HEK293 (cell line): ENCODE measurements at regions not wholly inside any gene's neighbourhood (a gene's known extent, or its start where the extent isn't known, plus 50 kb on each side); places are given as distances from the start of the nearest gene placed in this dataset.

Experiments used
- CTCF ChIA-PET: fragments of 350-600 bp; formaldehyde crosslinking; extraction: SDS; loops from one replicate; lab custom pipeline; 2021; ENCODE audit warnings: antibody characterized with exemption; lab: Yijun Ruan, JAX
- POLR2A ChIA-PET: fragments of 300-600 bp; formaldehyde crosslinking; extraction: SDS; loops from one replicate; lab custom pipeline; 2020; ENCODE audit warnings: antibody characterized with exemption, inconsistent platforms; lab: Yijun Ruan, JAX
- H3K27ac ChIP-seq: fragments of 200-500 bp; sonication (Bioruptor generic); 2 replicates; pipeline ENCODE4 v1.5.1; 2014; ENCODE audit warnings: low read depth, low read length, control low read depth, inconsistent platforms; ENCODE audit errors: extremely low read depth
- H3K36me3 ChIP-seq, 2 experiments: fragments of 200-500 bp in 1 of 2; sonication (Bioruptor generic) in 1 of 2; 1 replicate in 1 of 2; 2 replicates in 1 of 2; pipeline ENCODE4 v1.5.1; 2014 to 2017; ENCODE audit warnings: inconsistent platforms in 2 of 2, low read length in 2 of 2; ENCODE audit not compliant: control insufficient read depth in 2 of 2, insufficient read depth in 1 of 2
- H3K4me1 ChIP-seq: fragments of 200-500 bp; sonication (Bioruptor generic); 2 replicates; pipeline ENCODE4 v1.5.1; 2014; ENCODE audit warnings: mild to moderate bottlenecking, low read length, inconsistent platforms; ENCODE audit not compliant: control insufficient read depth, insufficient read depth
- H3K4me3 ChIP-seq: 2 replicates; pipeline ENCODE4 v1.5.1; 2011; ENCODE audit warnings: low read depth, mild to moderate bottlenecking, control low read depth, low read length, moderate library complexity
- H3K9me3 ChIP-seq: fragments of 200-500 bp; sonication (Bioruptor generic); 2 replicates; pipeline ENCODE4 v1.5.1; 2014; ENCODE audit warnings: low read depth, low read length, inconsistent platforms; ENCODE audit not compliant: control insufficient read depth, insufficient read depth
- FEZF1 ChIP-seq: fragments of 450-650 bp; formaldehyde crosslinking; IDR thresholded peaks from 2 replicates; pipeline ENCODE4 v1.5.1; 2016; ENCODE audit warnings: missing biosample characterization, missing genetic modification characterization
- KLF16 ChIP-seq: fragments of 450-650 bp; formaldehyde crosslinking; IDR thresholded peaks from 2 replicates; pipeline ENCODE4 v1.5.1; 2017; ENCODE audit warnings: missing biosample characterization, missing genetic modification characterization
- OVOL3 ChIP-seq: fragments of 450-650 bp; formaldehyde crosslinking; IDR thresholded peaks from 2 replicates; pipeline ENCODE4 v1.5.1; 2016; ENCODE audit warnings: missing biosample characterization, missing genetic modification characterization
- SP2 ChIP-seq: fragments of 450-650 bp; formaldehyde crosslinking; IDR thresholded peaks from 2 replicates; pipeline ENCODE4 v1.5.1; 2016; ENCODE audit warnings: missing biosample characterization, missing genetic modification characterization
- TCF7L2 ChIP-seq: IDR thresholded peaks from 2 replicates; pipeline ENCODE4 v1.6.1; 2011; ENCODE audit warnings: low read depth, mild to moderate bottlenecking, inconsistent platforms, low read length, moderate library complexity, borderline replicate concordance
- TRIM28 ChIP-seq: IDR thresholded peaks from 2 replicates; pipeline ENCODE4 v1.6.1; 2011; ENCODE audit warnings: low read length, control low read depth, borderline replicate concordance
- ZFP41 ChIP-seq: fragments of 450-650 bp; formaldehyde crosslinking; IDR thresholded peaks from 2 replicates; pipeline ENCODE4 v1.5.1; 2016; ENCODE audit warnings: missing biosample characterization, missing genetic modification characterization, borderline replicate concordance
- ZIC2 ChIP-seq: fragments of 450-650 bp; formaldehyde crosslinking; IDR thresholded peaks from 2 replicates; pipeline ENCODE4 v1.5.1; 2016; ENCODE audit warnings: missing biosample characterization, missing genetic modification characterization
- ZNF184 ChIP-seq: fragments of 450-650 bp; IDR thresholded peaks from 2 replicates; pipeline ENCODE4 v1.5.1; 2018; ENCODE audit warnings: missing biosample characterization, mild to moderate bottlenecking, missing genetic modification characterization
- ZNF23 ChIP-seq: fragments of 450-650 bp; formaldehyde crosslinking; IDR thresholded peaks from 2 replicates; pipeline ENCODE4 v1.5.1; 2016; ENCODE audit warnings: missing biosample characterization, missing genetic modification characterization, borderline replicate concordance
- ZNF302 ChIP-seq: fragments of 450-650 bp; formaldehyde crosslinking; IDR thresholded peaks from 2 replicates; pipeline ENCODE4 v1.5.1; 2016; ENCODE audit warnings: missing biosample characterization, missing genetic modification characterization, low read depth
- ZNF366 ChIP-seq: fragments of 450-650 bp; formaldehyde crosslinking; conservative IDR thresholded peaks from 2 replicates; pipeline ENCODE4 v1.5.1; 2016; ENCODE audit warnings: missing biosample characterization, missing genetic modification characterization
- ZNF529 ChIP-seq: fragments of 450-650 bp; formaldehyde crosslinking; IDR thresholded peaks from 2 replicates; pipeline ENCODE4 v1.5.1; 2017; ENCODE audit warnings: missing genetic modification characterization, missing biosample characterization; ENCODE audit not compliant: insufficient replicate concordance
- ZNF660 ChIP-seq: fragments of 450-650 bp; IDR thresholded peaks from 2 replicates; pipeline ENCODE4 v1.5.1; 2018; ENCODE audit warnings: missing biosample characterization, mild to moderate bottlenecking, missing genetic modification characterization
- ZNF830 ChIP-seq: fragments of 450-650 bp; IDR thresholded peaks from 2 replicates; pipeline ENCODE4 v1.5.0; 2018; ENCODE audit warnings: missing biosample characterization, missing genetic modification characterization, low read depth, mild to moderate bottlenecking, moderate library complexity
- ZNF837 ChIP-seq: fragments of 450-650 bp; formaldehyde crosslinking; IDR thresholded peaks from 2 replicates; pipeline ENCODE4 v1.5.1; 2016; ENCODE audit warnings: missing biosample characterization, missing genetic modification characterization
- TF ChIP-seq, protein P1 (sequence below): fragments of 450-650 bp; formaldehyde crosslinking; IDR thresholded peaks from 2 replicates; pipeline ENCODE4 v1.5.1; 2016; ENCODE audit warnings: missing biosample characterization, missing genetic modification characterization
- TF ChIP-seq, protein P2 (sequence below): fragments of 450-650 bp; IDR thresholded peaks from 2 replicates; pipeline ENCODE4 v1.5.1; 2018; ENCODE audit warnings: missing biosample characterization, missing genetic modification characterization
- TF ChIP-seq, protein P3 (sequence below): fragments of 450-650 bp; formaldehyde crosslinking; IDR thresholded peaks from 2 replicates; pipeline ENCODE4 v1.5.1; 2016; ENCODE audit warnings: missing biosample characterization, missing genetic modification characterization
- TF ChIP-seq, protein P4 (sequence below): fragments of 450-650 bp; formaldehyde crosslinking; IDR thresholded peaks from 2 replicates; pipeline ENCODE4 v1.5.1; 2017; ENCODE audit warnings: missing biosample characterization, missing genetic modification characterization
- TF ChIP-seq, protein P5 (sequence below): fragments of 450-650 bp; formaldehyde crosslinking; IDR thresholded peaks from 2 replicates; pipeline ENCODE4 v1.5.1; 2016; ENCODE audit warnings: missing biosample characterization, missing genetic modification characterization
- TF ChIP-seq, protein P6 (sequence below): fragments of 450-650 bp; formaldehyde crosslinking; IDR thresholded peaks from 2 replicates; pipeline ENCODE4 v1.5.1; 2017; ENCODE audit warnings: missing biosample characterization, missing genetic modification characterization

DNA sequence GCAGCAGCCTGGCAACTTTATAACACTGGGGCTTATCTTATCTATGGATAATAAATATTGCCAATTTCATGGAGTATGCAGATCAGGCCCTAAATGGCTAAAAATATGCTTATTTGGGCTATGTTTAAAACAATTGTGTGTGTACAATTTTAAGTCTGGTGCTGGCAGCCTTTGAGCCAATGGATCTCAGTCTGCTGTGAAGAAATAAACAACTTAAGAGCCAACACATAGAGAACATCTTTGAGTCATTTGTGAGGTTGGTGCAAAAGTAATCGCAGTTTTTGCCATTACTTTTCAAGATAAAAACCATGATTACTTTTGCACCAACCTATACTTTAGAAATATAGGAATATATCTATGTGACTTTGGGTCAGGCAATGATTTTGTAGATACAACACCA, 129.1 kb upstream of the CARMIL1 start (continued):
- TF ChIP-seq, protein P1, sequence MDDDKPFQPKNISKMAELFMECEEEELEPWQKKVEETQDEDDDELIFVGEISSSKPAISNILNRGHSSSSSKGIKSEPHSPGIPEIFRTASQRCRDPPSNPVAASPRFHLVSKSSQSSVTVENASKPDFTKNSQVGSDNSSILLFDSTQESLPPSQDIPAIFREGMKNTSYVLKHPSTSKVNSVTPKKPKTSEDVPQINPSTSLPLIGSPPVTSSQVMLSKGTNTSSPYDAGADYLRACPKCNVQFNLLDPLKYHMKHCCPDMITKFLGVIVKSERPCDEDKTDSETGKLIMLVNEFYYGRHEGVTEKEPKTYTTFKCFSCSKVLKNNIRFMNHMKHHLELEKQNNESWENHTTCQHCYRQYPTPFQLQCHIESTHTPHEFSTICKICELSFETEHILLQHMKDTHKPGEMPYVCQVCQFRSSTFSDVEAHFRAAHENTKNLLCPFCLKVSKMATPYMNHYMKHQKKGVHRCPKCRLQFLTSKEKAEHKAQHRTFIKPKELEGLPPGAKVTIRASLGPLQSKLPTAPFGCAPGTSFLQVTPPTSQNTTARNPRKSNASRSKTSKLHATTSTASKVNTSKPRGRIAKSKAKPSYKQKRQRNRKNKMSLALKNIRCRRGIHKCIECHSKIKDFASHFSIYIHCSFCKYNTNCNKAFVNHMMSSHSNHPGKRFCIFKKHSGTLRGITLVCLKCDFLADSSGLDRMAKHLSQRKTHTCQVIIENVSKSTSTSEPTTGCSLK (tag by site-specific recombination), result no peak

DNA sequence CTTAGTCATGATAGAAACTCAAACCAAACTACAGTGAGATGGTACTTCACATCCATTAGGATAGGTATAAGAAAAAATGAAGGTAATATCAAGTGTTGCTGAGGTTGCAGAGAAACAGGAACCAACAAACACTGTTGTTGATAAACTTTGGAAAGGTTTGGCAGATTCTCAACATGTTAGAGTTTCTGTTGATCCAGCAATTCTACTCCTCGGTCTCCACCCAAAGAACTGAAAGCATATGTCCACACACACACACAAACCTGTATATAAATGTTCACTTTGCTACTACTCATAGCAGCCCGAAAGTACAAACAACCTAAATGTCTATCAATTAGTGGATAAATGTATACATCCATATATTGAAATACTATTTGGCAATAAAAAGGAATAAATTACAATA, 128.3 kb upstream of the CARMIL1 start:
- H3K9me3 ChIP-seq, result no peaks in the 10 kb centered on the region
- TF ChIP-seq KLF16 (tag by site-specific recombination) (no peak), ZNF660 (tag by site-specific recombination) (no peak), ZFP41 (no peak), SP2 (tag by site-specific recombination) (no peak), TCF7L2 (no peak), ZNF837 (tag by site-specific recombination) (no peak)
- TF ChIP-seq, protein P2, sequence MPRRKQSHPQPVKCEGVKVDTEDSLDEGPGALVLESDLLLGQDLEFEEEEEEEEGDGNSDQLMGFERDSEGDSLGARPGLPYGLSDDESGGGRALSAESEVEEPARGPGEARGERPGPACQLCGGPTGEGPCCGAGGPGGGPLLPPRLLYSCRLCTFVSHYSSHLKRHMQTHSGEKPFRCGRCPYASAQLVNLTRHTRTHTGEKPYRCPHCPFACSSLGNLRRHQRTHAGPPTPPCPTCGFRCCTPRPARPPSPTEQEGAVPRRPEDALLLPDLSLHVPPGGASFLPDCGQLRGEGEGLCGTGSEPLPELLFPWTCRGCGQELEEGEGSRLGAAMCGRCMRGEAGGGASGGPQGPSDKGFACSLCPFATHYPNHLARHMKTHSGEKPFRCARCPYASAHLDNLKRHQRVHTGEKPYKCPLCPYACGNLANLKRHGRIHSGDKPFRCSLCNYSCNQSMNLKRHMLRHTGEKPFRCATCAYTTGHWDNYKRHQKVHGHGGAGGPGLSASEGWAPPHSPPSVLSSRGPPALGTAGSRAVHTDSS (tag by site-specific recombination), result no peak
- ChIA-PET POLR2A (no interaction called here), CTCF (no interaction called here)
- no peaks in the 10 kb centered on the region for H3K36me3 ChIP-seq
- no peak overlapping the region for H3K4me3 ChIP-seq
- no peaks in the 10 kb centered on the region for H3K4me1 ChIP-seq
- H3K27ac ChIP-seq, result no peak overlapping the region

DNA sequence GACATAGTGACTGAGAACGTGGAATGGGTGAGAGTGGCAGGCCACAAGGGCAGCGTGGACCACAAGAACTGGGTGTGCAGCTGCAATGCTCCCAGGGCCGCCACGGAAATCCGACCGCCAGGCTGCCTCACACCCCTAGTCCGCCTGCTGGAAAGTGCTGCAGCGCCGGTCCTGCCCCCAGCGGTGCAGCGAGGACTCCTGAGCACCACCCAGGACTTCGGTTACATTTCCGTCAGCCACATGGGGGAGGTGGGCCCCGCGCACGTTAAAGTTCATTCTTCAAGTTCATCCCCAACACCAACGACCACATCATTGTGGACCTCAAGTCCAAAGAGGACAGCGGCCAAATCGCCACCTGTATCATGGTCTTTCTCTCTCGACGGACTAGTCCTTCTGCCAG, 126.1 kb upstream of the CARMIL1 start:
- Histone ChIP-seq H3K27ac (no peak overlapping the region), H3K4me1 (no peaks in the 10 kb centered on the region), H3K4me3 (no peak overlapping the region), H3K36me3 (no peaks in the 10 kb centered on the region), H3K9me3 (no peaks in the 10 kb centered on the region)
- POLR2A ChIA-PET, result no interaction called here
- CTCF ChIA-PET, result no interaction called here
- TF ChIP-seq KLF16 (tag by site-specific recombination) (no peak), ZNF366 (tag by site-specific recombination) (no peak), ZNF529 (tag by site-specific recombination) (no peak), OVOL3 (no peak), ZNF184 (tag by site-specific recombination) (no peak), TRIM28 (no peak), ZNF23 (tag by site-specific recombination) (no peak), ZNF302 (tag by site-specific recombination) (no peak), ZIC2 (tag by site-specific recombination) (no peak), FEZF1 (no peak), ZNF830 (tag by site-specific recombination) (no peak)
- TF ChIP-seq, protein P3, sequence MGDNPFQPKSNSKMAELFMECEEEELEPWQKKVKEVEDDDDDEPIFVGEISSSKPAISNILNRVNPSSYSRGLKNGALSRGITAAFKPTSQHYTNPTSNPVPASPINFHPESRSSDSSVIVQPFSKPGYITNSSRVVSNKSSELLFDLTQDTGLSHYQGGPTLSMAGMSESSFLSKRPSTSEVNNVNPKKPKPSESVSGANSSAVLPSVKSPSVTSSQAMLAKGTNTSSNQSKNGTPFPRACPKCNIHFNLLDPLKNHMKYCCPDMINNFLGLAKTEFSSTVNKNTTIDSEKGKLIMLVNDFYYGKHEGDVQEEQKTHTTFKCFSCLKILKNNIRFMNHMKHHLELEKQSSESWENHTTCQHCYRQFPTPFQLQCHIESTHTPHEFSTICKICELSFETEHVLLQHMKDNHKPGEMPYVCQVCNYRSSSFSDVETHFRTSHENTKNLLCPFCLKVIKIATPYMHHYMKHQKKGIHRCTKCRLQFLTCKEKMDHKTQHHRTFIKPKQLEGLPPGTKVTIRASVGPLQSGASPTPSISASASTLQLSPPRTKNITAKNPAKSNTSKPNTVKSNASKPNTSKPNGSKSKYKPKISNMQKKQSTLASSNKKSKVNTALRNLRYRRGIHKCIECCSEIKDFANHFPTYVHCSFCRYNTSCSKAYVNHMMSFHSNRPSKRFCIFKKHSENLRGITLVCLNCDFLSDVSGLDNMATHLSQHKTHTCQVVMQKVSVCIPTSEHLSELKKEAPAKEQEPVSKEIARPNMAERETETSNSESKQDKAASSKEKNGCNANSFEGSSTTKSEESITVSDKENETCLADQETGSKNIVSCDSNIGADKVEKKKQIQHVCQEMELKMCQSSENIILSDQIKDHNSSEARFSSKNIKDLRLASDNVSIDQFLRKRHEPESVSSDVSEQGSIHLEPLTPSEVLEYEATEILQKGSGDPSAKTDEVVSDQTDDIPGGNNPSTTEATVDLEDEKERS (tag by site-specific recombination), result no peak
- TF ChIP-seq, protein P4, sequence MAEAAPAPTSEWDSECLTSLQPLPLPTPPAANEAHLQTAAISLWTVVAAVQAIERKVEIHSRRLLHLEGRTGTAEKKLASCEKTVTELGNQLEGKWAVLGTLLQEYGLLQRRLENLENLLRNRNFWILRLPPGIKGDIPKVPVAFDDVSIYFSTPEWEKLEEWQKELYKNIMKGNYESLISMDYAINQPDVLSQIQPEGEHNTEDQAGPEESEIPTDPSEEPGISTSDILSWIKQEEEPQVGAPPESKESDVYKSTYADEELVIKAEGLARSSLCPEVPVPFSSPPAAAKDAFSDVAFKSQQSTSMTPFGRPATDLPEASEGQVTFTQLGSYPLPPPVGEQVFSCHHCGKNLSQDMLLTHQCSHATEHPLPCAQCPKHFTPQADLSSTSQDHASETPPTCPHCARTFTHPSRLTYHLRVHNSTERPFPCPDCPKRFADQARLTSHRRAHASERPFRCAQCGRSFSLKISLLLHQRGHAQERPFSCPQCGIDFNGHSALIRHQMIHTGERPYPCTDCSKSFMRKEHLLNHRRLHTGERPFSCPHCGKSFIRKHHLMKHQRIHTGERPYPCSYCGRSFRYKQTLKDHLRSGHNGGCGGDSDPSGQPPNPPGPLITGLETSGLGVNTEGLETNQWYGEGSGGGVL (tag by site-specific recombination), result no peak
- TF ChIP-seq, protein P5, sequence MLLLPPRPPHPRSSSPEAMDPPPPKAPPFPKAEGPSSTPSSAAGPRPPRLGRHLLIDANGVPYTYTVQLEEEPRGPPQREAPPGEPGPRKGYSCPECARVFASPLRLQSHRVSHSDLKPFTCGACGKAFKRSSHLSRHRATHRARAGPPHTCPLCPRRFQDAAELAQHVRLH (tag by site-specific recombination), result no peak
- TF ChIP-seq, protein P6, sequence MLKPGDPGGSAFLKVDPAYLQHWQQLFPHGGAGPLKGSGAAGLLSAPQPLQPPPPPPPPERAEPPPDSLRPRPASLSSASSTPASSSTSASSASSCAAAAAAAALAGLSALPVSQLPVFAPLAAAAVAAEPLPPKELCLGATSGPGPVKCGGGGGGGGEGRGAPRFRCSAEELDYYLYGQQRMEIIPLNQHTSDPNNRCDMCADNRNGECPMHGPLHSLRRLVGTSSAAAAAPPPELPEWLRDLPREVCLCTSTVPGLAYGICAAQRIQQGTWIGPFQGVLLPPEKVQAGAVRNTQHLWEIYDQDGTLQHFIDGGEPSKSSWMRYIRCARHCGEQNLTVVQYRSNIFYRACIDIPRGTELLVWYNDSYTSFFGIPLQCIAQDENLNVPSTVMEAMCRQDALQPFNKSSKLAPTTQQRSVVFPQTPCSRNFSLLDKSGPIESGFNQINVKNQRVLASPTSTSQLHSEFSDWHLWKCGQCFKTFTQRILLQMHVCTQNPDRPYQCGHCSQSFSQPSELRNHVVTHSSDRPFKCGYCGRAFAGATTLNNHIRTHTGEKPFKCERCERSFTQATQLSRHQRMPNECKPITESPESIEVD (tag by site-specific recombination), result no peak
